GM18873 (cell line): ENCODE measurements at regions not wholly inside any gene's neighbourhood (a gene's known extent, or its start where the extent isn't known, plus 50 kb on each side); places are given as distances from the start of the nearest gene placed in this dataset.

Experiments used
- ATAC-seq: cut with Tn5 transposase; IDR thresholded peaks from one replicate; pipeline ENCODE4 v1.9.1; 2021; ENCODE audit warnings: mild to moderate bottlenecking, moderate library complexity, moderate number of reproducible peaks; ENCODE audit not compliant: unreplicated experiment, low FRiP score

- no peak for ATAC-seq
Observed at GRCh38 chr7:106488465-106488864, 172.5 kb downstream of the CCDC71L start.

DNA sequence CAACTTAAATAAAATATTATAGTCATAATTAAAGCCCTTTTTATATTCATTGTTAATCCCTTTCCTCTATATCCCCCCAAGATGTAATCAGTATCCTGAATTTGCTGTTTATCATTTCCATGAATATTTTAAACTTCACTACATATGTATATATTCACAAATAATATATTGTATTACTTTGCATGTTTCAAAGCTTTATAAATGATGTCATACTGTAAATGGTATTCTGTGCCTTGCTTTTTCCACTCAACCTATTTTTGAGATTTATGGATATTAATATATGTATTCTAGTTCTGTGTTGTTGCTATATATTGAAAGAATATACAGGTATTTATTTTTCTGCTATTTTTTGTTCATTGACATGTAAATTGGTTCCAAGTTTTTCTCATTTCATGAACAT, 173.1 kb downstream of the CCDC71L start:
- no peak for ATAC-seq

- no peak for ATAC-seq
Observed at GRCh38 chr7:106486331-106486730, 174.6 kb downstream of the CCDC71L start.

GRCh38 chr7:106485919-106486318, 175.0 kb downstream of the CCDC71L start:
- no peak for ATAC-seq

DNA sequence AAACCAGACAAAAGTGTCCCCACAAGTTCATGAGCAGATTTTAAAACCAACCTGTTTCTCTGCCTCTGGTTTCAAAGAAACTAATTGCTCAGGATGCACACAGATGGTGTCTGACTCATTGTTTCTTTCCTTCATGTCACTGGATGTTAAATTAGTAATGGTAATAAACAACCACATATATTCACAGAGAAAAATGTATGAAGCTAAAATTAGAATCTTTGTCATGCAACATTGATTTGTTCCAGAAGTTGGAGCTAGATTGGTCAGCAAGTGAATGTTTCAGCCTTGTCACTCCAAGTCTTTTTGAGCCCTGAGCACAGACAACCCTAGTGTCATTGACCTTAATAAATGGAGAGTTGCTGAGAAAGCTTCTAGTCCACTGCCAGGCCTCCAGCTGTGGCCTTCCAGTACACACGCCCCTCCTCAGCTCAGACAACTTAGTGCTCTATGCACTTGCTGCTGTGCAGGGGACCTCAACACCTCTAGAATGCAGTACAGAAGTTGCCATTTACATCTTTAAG, 175.9 kb downstream of the CCDC71L start:
- no peak for ATAC-seq

DNA sequence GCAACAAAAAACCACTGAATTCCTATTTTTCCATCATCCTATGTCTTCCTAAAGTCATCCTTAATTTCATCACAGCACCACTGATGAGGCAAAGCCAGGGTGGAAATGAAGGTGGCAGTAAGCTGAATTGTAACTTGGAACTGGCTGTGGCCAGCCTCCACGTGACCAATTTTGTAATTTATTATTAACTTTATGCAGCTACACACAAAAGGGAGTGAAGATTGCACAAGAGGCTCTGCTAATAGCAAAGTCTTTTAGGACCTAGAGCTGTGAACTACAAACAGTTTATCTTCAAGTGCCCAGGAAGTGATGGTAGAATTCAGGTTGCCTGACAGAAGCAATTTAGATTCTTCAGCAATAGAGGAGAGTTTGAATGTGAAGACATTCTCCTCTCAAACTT, 176.4 kb downstream of the CCDC71L start:
- ATAC-seq = no peak

GRCh38 chr7:106482091-106482490, 178.9 kb downstream of the CCDC71L start:
- ATAC-seq = no peak

- ATAC-seq = no peak
Observed at GRCh38 chr7:106480616-106481031, 180.3 kb downstream of the CCDC71L start.

DNA sequence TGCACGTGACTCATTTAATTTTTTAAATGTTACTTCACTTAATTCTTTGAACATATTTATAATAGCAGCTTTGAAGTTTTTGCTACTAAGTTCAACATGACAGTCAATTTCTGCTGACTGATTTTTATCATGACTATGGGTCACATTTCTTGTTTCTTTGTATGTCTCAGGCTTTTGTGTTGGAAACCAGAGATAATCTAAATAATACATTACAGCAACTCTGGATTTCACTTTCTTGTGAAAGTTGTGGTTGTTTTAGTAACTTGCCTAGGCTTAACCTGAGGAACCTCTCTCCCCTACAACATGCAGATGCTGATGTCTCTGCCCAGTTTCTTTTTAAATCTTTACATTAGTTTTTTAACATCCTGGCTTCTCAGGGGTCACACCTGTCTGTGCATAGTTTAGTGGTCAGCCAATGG, 180.8 kb downstream of the CCDC71L start:
- peak; percentile 71 for ATAC-seq

GRCh38 chr7:106476751-106477150, 184.2 kb downstream of the CCDC71L start:
- ATAC-seq = no peak

GRCh38 chr7:106472741-106473140, 188.0 kb upstream of the NAMPT start:
- ATAC-seq = no peak

DNA sequence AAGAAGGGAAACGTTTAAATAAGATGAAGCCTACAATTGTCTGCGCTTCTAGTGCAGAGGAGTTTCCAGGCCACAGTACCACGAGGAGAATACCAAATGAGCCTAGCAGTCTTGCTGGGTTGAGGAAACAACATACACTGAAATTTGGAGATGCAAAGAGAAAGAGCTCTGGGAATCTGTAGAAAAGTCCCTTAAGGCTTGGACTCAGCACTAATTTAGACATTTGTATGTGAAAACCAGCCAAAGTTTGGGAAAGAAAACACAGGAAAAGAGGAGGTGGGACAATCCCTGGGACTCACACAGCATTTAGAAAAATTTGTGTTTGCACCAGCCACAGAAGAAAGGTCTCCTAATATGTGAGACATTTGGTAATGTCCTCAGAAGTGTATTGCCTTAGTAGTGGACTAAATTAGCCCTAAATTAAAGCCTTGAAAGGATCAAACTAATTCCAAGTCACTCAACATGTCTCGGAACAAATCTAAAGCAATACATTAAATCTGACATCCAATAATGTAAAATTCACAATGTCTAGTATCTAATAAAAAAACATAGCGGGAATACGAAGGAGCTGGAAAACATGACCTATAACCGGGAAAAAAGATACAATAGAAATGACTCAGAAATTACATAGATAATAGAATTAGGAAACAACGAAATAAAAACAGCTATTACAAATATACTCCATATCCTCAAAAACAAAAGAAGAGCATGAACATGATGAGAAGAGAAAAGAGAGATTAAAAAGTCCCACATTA, 187.1 kb upstream of the NAMPT start:
- no peak for ATAC-seq

DNA sequence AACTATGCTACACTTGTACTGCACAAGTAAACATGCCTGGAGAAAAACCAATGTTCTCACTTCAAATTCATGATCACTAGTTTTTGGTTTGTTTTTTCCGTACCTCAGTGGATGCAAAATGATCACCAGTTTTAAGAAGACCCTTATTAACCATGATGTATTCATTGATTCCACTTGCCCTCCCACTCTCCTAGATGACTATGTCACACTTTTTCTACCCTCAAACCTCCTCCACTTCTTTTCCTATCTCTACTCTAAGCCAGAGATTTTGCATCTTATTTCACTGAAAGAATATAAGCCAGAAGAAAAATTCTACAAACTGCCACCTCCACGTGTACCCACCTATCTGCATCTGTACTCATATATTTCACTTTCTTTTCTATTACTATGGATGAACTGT, 186.2 kb upstream of the NAMPT start:
- ATAC-seq = no peak

GRCh38 chr7:106466867-106467266, 182.1 kb upstream of the NAMPT start:
- ATAC-seq = no peak

DNA sequence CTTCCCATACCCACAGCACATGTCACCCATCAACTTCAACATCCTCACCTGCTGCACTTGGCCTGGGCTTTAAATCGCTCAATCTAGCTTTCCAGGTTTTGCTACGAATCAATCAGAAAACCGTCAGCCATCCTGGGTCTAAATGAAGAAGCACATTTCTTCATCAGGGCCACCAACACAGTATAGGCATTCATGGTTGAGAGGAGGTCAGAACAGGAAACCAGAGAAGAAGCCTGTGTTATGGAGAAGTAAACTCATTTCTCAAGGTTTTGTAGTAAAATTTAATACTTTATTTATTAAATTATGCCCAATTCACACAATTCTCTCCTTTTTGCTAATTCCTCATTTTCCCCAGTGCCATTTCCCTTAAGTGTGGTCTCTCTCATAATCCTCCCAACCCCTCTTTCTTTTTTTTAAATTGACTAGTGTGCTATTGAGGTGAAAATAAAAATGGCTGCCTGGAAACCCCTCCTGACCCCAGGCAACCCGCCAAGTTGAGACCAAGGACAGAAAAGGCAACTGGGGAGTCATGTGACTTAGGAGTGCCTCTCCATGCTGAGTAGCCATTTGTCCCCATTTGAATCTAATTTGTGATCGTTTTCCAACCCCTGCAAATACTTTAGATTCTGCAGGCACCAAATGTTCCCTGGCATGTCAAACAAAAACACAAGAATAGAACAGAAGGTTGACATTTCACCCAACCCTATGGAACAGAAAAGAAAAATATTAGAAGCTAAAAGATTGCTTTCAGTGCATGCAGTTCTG, 181.1 kb upstream of the NAMPT start:
- ATAC-seq = no peak

DNA sequence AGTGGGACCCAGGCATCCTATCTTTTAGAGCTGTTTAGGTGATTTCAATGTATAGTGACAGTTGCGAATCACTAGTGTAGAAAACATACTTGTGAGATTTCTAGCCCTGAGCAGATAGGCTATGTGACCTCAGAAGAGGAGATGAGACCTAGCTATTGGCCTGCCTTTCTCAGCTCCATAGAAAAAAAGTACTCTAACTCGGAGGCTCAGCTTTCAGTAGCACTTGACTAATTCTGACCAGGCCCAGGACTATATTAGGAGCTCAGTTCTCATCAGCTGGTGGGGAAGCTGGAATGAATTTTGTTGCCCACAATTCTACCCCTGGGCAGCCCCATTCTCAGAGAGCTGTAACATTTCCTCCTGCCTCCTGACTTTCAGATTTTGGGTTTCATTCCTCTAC, 179.9 kb upstream of the NAMPT start:
- ATAC-seq = no peak

DNA sequence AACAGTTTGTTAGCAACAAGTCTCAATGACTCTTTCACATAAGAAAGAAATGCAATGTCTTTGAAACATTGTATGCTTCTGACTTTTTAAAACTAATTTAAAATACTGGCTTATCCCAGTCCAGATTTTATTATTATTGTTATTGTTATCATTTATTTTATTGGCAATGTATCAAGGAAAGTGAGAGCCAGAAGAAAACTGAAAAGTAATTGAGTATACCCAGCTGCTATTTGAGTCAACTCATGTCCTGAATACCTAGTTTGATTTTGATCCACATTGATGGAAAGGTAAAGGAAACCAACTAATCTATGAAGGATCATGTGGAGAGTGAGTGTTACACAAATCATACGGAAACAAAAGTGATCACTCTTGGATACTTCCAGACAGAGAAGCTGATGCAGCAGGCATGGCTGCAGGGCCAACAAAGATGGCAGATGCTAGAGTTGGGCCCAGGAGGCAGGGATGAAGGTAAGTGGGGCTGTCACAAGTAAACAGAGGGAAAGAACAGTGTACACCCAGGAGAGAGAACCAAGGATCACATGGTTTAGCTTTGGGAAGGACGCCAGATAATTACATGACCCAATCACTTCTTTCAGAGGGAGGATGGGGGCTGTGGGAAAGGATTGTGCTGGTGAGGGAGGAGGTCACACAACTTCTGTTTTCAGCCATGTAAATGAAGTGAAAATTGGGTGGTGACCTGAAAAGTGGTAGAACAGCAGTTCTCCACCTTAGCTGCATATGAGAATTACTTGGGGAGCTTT, 179.2 kb upstream of the NAMPT start:
- no peak for ATAC-seq

DNA sequence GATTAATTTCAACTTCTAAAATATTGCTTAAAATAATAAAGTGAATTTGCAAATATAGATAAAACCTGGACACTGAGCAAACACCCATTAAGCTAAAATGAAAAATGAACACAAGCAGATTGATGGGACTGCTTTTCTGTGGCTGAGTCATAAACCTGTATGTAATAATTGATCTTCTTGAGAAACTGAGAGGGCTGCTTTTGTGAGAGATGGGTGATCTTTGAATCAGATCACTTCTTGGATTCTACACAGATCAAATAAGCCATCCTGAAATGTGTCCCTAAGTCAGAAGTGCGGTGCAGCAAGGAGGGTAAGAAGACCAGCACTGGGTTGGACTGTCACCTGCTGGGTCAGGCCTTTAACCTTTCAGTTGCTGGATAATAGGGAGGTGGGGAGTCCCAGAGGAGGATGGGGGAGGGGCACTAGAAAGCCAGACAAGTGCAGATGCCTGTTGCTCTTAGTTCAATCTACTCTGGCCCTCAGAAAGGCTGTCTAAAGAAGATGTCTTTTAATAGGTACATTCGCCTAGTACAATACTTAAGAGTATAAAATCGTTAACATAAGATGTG, 178.2 kb upstream of the NAMPT start:
- no peak for ATAC-seq

GRCh38 chr7:106462365-106462859, 177.6 kb upstream of the NAMPT start:
- no peak for ATAC-seq

GRCh38 chr7:106460792-106461254, 176.0 kb upstream of the NAMPT start:
- no peak for ATAC-seq
